Lung microvascular endothelial cell (primary cell): ENCODE measurements at regions not wholly inside any gene's neighbourhood (a gene's known extent, or its start where the extent isn't known, plus 50 kb on each side); places are given as distances from the start of the nearest gene placed in this dataset.
"Not testable (repeated sequence)": the region's sequence is repeated elsewhere in the genome, so short reads cannot be mapped to it uniquely, and the experiment has no call there.

Experiments used
- DNase-seq, 2 donors: peaks; one replicate each; pipeline versions ENCODE4 v3.0.0 to v3.0.0-alpha.2; 2010; ENCODE audit warnings: low read depth in 2 of 2

DNA sequence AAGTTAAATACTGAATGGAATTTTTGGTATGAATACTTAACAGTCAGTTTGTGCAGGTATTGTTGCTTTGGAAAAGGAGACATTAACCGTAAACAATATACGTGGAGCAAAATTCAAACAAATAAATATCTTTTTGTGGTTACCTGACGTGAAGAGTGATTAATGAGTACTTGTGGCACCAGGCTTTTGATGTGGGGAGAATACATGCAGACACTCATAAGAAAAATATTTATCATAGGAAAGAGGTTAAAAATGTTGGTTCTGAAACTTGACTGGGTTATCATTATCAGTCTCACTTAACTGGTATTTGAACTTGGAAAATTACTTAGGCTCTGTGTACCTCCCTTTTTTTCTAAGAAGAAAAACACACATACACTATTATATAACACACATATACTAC is 136.4 kb upstream of the NDST4 start:
- DNase-seq: no peak

DNA sequence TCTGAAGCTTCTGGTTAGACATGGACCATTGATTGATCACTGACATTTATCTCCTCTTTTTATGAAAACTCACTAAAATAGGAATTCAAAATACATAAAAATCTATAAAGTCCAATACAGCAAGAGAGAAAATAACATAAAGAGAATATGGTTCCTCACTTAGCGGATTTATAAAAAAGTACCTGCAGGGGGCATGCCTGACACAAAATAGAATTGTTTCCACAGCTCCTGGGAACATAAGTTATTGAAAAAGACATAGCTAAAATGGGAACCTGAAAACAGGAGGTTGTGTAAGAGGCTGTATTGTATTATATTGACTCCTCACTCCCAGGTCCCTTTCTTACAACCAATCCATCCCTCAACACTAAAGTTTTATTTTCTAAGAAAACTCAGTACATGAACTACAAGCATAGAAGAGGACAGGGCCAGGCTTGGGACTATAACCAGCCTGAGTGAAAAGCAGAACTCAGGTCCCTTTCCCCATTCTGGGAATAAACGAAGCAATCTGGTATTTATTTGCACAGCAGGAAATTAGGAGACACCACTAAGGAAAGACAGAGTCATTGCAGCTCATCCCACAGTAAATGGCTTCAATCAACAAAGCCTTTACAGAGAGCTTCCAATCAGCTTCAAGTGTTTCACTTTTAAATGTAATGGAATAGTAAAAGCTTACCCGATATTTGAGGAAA is 121.1 kb upstream of the NDST4 start:
- DNase-seq: no peak

DNA sequence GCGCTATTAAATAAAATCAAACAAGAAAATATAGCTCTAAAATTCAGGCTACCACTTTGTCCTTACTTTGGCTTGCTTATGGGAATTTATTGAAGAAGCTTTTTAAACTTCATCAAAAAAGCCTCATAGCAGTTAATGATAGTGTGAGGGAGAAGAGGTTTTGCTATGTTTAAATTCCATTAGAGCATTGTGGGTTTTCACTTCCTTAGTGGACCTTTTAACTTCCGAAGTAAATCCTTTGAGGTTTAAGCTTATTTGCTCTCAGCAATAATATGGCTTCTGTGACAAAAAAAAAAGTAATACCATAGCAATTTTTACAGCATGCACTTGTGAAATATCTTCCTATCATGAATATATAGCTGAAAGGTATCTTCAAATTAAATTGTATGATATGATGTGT is 120.2 kb upstream of the NDST4 start:
- no peak for DNase-seq

DNA sequence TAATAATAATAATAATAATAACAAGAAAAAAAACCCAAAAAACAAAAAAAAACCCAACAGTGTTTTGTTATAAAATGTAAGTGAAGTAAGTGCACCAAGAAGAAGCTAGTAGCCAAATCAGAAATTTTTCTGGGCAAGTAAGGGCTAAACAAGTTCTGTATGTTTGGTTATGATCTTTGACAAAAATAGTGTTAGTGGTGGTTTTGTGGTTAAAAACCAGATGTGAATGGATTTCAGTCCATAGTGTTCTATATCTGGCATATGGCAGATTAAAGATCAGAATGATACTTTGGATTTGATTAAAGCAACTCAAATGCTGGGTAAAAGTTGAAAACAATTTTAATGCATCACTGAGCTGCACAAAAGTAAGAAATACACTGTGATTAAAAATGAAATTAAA is 116.5 kb upstream of the NDST4 start:
- DNase-seq: no peak

DNA sequence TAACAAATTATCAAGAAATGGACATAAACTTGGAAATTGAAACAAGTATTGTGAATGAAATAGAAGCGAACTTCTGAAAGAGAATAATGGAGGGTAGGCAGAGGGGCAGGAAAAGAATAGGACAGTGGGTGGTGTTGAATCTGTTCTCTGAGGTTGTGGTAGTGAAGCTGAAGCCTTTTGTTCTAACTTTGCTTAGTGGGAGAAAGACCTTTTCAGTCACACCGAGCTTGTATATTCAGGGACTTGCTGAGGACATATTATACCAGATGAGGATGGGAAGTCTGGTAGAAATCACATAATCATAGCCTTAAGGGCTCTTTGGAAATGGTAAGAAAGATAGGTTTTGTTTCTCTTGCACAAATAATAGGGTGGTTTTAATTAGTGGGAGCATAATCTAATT is 115.4 kb upstream of the NDST4 start:
- no peak for DNase-seq

DNA sequence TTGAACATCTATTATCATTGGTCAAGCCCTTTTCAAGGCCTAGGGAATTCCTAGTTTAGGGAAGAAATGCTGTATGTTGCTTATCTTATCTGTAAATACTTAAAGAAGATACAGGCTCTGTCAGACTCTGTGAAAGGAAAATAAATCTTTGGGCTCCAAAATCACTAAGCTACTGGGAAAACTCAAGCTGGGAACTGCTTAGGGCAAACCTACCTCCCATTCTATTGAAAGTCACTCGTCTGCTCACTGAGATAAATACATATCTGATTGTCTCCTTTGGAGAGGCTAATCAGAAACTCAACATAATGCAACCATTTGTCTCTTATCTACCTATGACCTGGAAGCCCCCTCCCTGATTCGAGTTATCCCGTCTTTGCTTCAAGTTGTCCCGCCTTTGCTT is 108.6 kb upstream of the NDST4 start:
- no peak for DNase-seq

DNA sequence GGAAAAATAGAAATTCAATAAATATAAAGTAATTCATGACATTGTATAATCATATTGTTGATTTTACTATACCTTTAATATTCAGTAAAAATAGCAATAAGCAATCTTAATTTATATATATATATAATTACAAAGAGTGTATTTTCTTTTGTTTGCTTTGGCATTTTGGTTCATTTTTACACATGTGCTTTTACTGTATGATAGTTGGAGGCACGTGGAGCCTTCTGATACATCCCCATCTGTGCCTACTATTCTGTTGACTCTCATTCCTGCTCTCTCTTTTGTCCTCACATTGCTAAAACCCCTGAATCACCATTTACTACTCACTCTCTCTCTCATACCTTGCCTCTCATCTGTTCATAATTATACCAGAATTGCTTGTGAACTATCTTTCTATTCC is 106.4 kb upstream of the NDST4 start:
- no peak for DNase-seq

DNA sequence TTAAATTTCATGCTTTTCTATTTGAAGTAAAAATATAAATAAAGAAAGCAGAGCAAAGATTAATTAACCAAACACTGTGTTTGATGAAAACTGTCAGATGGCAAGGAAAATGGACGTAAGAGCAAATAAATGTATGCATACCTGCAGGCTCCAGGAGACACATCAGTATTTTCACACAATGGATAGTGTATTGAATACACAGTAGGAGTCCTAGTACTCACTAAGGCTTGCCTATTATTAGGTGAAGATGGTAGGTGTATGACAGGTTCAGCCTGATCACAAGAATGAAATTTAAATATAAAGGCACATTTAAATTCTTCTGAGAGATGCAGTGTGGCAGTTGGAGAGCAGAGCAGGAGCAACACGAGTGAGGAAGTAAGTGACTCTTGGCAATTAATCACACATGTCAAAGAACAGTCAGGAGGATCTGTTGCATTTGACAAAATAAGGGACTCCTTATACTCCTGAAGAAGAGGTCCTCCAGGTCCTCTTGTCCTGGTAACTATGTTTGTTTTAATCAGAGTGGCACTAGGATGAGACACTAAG is 106.0 kb upstream of the NDST4 start:
- no peak for DNase-seq

DNA sequence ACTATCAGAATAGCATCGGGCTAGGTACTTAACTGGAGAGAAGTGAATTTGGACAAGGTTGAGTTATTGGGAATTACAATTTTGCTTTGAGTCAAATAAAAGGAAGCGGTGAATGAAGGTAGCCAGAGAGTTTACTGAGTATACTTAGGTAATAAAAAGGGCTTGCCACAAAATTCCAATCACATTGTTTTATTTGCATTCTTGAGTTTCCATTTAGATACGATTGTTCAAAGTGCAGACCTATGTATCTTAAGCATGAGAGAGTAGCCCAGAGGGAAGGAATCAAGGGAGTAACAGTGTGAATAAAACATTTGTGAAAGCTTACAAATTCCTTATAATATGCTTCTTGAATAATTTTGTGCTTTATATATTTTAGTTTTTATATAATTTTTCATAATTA is 102.5 kb upstream of the NDST4 start:
- no peak for DNase-seq

DNA sequence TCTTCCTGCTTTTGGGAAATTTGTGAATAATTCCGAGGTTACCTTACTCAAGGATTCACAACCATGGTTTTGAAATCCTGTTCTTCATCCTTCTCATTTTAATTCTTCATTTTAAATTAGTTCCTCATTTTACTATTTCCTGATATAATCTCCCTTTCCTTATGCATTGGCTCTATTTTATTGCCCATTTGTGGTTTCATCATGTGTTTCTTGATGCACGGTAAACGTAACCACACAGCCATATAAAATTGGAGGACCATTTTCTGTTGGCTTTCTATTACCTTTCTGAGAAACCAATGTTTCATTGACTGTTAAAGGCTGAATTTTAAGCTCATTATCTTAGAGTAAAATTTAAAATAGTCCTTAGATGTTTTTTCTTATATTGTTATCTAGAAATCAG is 100.3 kb upstream of the NDST4 start:
- no peak for DNase-seq

DNA sequence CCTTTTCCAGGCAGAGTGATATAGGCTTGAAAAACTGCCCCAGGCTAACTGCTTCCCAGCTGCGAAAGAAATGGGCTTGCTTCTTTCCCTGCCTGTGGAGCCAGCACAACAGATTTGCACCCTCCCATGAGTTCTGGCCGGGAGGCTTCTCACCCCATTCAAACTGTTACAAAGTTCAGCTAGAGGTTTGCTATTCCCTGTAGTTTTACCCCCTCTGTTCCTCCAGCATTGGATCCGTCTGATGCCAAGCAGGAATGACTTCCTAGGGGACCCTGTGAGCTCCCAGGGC is 87.6 kb upstream of the NDST4 start:
- DNase-seq: no peak

DNA sequence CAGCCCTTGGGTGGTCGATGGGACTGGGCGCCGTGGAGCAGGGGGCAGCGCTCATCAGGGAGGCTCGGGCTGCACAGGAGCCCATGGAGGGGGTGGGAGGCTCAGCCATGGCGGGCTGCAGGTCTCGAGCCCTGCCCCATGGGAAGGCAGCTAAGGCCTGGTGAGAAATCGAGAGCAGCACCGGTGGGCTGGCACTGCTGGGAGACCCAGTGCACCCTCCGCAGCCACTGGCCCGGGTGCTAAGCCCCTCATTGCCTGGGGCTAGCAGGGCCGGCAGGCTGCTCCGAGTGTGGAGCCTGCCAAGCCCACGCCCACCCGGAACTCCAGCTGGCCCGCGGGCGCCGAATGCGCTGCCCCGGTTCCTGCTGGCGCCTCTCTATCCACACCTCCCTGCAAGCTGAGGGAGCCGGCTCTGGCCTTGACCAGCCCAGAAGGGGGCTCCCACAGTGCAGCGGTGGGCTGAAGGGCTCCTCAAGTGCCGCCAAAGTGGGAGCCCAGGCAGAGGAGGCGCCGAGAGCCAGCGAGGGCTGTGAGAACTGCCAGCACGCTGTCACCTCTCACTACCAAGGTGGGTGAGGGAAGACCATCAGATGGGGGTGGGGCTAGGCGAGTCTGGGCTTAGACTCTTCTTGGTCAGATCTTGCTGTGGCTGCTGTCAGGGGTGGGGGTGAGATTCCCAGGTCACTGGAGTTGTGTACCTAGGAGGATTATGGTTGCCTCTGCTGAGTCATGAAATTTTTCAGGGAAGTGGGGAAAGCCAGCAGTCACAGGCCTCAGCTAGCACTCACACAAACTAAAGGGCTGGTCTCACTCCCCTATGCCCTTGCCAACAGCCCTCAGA is 87.0 kb upstream of the NDST4 start:
- DNase-seq: not testable (repeated sequence)

DNA sequence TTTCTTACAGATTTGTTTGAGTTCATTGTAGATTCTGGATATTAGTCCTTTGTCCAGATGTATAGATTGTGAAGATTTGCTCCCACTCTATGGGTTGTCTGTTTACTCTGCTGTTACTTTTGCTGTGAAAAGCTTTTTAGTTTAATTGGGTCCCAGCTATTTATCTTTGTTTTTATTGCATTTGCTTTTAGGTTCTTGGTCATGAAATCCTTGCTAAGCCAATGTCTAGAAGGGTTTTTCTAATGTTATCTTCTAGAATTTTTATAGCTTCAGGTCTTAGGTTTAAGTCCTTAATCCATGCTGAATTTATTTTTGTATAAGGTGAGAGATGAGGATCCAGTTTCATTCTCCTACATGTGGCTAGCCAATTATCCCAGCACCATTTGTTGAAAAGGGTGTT is 81.2 kb upstream of the NDST4 start:
- DNase-seq: not testable (repeated sequence)

DNA sequence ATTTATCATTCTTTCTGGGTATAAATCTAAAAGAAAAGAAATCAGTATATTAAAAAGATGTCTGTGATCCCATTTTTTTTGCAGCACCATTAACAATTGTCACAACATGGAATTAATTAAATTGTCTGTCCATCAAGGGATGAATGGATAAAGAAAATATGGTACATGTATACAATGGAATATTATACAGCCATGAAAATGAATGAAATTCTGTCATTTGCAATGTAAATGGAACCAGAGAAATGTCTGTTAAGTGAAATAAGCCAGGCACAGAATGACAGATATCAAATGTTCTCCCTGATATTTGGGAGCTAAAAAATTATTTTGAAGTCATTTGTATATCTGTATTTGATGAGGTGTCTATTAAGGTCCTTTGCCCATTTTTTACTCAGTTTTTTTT is 77.1 kb upstream of the NDST4 start:
- DNase-seq: no peak

DNA sequence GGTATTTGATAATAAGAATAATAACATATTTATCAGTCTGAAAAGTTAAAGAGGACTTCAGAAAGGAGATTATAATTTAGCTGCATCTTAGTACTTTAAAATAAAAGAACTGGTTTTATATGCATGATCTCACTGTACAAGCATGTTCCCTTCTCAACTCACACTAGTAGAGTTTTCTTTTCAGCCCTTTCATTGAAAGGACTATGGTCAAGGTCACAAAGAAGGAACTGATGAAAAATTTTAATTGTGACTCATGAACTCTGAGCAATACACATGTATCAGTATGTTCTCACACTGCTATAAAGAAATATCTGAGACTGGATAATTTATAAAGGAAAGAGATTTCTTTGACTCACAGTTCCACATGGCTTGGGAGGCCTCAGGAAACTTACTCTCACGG is 73.7 kb upstream of the NDST4 start:
- DNase-seq: no peak

DNA sequence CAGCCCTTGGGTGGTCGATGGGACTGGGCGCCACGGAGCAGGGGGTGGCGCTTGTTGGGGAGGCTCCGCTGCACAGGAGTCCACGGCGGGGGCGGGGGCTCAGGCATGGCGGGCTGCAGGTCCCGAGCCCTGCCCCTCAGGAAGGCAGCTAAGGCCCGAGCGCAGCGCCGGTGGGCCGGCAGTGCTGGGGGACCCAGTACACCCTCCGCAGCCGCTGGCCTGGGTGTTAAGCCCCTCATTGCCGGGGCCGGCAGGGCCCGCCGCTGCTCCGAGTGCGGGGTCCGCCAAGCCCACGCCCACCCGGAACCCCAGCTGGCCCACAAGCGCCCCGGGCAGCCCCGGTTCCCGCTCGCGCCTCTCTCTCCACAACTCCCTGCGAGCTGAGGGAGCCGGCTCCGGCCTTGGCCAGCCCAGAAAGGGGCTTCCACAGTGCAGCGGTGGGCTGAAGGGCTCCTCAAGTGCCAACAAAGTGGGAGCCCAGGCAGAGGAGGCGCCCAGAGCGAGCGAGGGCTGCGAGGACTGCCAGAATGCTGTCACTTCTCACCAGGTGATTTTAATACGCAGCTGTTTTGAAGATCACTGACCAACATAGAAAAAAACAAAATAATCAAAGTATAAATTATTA is 66.1 kb upstream of the NDST4 start:
- DNase-seq: not testable (repeated sequence)

DNA sequence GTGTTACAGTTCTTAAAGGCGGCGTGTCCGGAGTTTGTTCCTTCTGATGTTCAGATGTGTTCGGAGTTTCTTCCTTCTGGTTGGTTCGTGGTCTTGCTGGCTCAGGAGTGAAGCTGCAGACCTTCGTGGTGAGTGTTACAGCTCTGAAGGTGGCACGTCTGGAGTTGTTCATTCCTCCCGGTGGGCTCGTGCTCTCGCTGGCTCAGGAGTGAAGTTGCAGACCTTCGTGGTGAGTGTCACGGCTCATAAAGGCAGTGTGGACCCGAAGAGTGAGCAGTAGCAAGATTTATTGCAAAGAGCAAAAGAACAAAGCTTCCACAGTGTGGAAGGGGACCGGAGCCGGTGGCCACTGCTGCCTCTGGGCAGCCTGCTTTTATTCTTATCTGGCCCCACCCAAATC is 65.3 kb upstream of the NDST4 start:
- DNase-seq: not testable (repeated sequence)

DNA sequence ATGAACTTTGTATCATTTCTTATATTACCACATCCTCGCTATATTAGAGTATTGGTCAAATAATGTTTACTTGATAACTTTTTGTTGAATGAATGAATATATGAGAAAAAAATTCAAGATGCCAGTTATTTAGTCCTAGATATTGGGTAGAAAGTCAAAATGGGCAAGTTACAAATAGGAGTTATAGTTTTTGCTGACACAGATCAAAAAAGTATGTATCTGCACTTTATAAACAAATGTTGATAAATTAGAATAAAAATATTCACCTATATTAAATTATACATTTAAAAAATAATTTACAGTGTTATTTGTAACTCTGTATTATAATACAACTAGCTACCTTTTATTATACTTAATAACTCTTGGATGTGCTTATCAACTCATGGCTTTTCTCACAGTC is 57.8 kb upstream of the NDST4 start:
- no peak for DNase-seq

DNA sequence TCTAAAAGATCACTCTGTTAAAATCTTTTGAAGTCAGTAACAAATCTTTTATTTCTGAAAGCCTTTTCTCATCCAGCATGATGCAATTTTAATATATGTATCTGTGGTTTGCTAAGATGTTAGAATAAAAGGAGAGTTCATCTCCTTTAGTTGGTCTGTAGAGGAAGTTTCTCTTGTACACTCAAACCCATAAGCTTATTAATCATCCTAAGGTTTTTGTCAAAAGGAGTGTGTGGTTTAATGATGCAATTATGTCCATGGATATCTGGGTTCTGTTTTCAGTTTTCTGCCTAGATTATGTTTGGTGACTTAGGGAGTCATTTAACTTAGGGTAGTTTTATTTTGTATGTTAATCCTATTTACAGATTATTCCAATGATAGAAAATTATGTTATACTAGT is 52.1 kb upstream of the NDST4 start:
- DNase-seq: no peak
